CD14-positive monocyte (primary cell): ENCODE measurements at regions not wholly inside any gene's neighbourhood (a gene's known extent, or its start where the extent isn't known, plus 50 kb on each side); places are given as distances from the start of the nearest gene placed in this dataset.

Experiments used
- DNase-seq, 3 donors: peaks; one replicate each; pipeline ENCODE4 v3.0.0-alpha.2; 2011 to 2022
- H2AFZ ChIP-seq: 2 replicates; pipeline ENCODE4 v1.6.0; 2012; ENCODE audit warnings: mild to moderate bottlenecking, low read depth, low read length, inconsistent platforms; ENCODE audit not compliant: insufficient read depth, poor library complexity, severe bottlenecking
- H3K27ac ChIP-seq, 2 donors: 1 replicate in 1 of 2; 2 replicates in 1 of 2; pipeline ENCODE4 v1.5.1; 2012 to 2013; ENCODE audit warnings: low read length in 2 of 2, control low read depth in 1 of 2, inconsistent platforms in 1 of 2, low read depth in 1 of 2, mild to moderate bottlenecking in 1 of 2
- H3K27me3 ChIP-seq, 2 donors: one replicate each; pipeline versions ENCODE4 v1.6.0 to v1.6.1; 2011 to 2013; ENCODE audit warnings: low read length in 2 of 2; ENCODE audit not compliant: control insufficient read depth in 2 of 2, insufficient read depth in 2 of 2
- H3K36me3 ChIP-seq, 2 donors: replicated peaks in 1 of 2; 1 replicate in 1 of 2; 2 replicates in 1 of 2; pipeline versions ENCODE4 v1.5.1 to v1.6.1; 2012 to 2013; ENCODE audit warnings: low read length in 2 of 2, control low read depth in 1 of 2, inconsistent platforms in 1 of 2, mild to moderate bottlenecking in 1 of 2; ENCODE audit not compliant: insufficient read depth in 2 of 2, control insufficient read depth in 1 of 2
- H3K4me1 ChIP-seq, 2 donors: 1 replicate in 1 of 2; 2 replicates in 1 of 2; pipeline versions ENCODE4 v1.5.1 to v1.6.1; 2012 to 2013; ENCODE audit warnings: low read length in 2 of 2, control low read depth in 1 of 2, inconsistent platforms in 1 of 2, mild to moderate bottlenecking in 1 of 2, moderate library complexity in 1 of 2; ENCODE audit not compliant: insufficient read depth in 2 of 2, control insufficient read depth in 1 of 2
- H3K4me2 ChIP-seq: replicated peaks from 2 replicates; pipeline ENCODE3; 2012; ENCODE audit warnings: low read length, moderate library complexity, mild to moderate bottlenecking; ENCODE audit not compliant: poor library complexity, severe bottlenecking; ENCODE audit errors: extremely low read depth
- H3K4me3 ChIP-seq, 3 experiments: fragments of 200-600 bp in 1 of 3; sonication (generic) in 1 of 3; replicated peaks in 1 of 3; 1 replicate in 2 of 3; 2 replicates in 1 of 3; pipeline ENCODE4 v1.5.1; 2011 to 2013; ENCODE audit warnings: low read length in 3 of 3, mild to moderate bottlenecking in 3 of 3, control low read depth in 2 of 3, low read depth in 2 of 3, inconsistent platforms in 1 of 3, moderate library complexity in 1 of 3
- H3K79me2 ChIP-seq: 2 replicates; pipeline ENCODE4 v1.6.0; 2012; ENCODE audit warnings: mild to moderate bottlenecking, control low read depth, inconsistent platforms, low read length, moderate library complexity; ENCODE audit not compliant: insufficient read depth
- H3K9ac ChIP-seq: 2 replicates; pipeline ENCODE4 v1.6.0; 2017; ENCODE audit warnings: low read length, mild to moderate bottlenecking; ENCODE audit not compliant: insufficient read depth, poor library complexity, severe bottlenecking
- H3K9me3 ChIP-seq, 2 donors: replicated peaks in 1 of 2; 1 replicate in 1 of 2; 2 replicates in 1 of 2; pipeline versions ENCODE4 v1.5.1 to v1.6.1; 2012 to 2013; ENCODE audit warnings: low read length in 2 of 2, control low read depth in 1 of 2; ENCODE audit not compliant: control insufficient read depth in 1 of 2, insufficient read depth in 1 of 2
- H4K20me1 ChIP-seq: 2 replicates; pipeline ENCODE4 v1.6.0; 2012; ENCODE audit warnings: mild to moderate bottlenecking, low read length, control low read depth, moderate library complexity; ENCODE audit not compliant: insufficient read depth
- H3K27ac Mint-ChIP-seq, 7 donors: one replicate each; pipeline ENCODE4 v1.8.0; 2020; ENCODE audit warnings: mild to moderate bottlenecking in 7 of 7, mixed read lengths in 7 of 7, moderate library complexity in 6 of 7, inconsistent platforms in 2 of 7
- H3K27me3 Mint-ChIP-seq, 3 donors: one replicate each; pipeline ENCODE4 v1.8.0; 2021 to 2022; ENCODE audit warnings: low read depth in 3 of 3, mild to moderate bottlenecking in 3 of 3, mixed read lengths in 3 of 3, moderate library complexity in 3 of 3, inconsistent platforms in 1 of 3
- H3K36me3 Mint-ChIP-seq, 2 donors: one replicate each; pipeline ENCODE4 v1.8.0; 2020; ENCODE audit warnings: mixed read lengths in 2 of 2, inconsistent platforms in 1 of 2, mild to moderate bottlenecking in 1 of 2
- H3K4me1 Mint-ChIP-seq: one replicate; pipeline ENCODE4 v1.8.0; 2020; ENCODE audit warnings: mild to moderate bottlenecking, mixed read lengths
- H3K4me3 Mint-ChIP-seq, 2 donors: one replicate each; pipeline ENCODE4 v1.8.0; 2020; ENCODE audit warnings: mild to moderate bottlenecking in 2 of 2, mixed read lengths in 2 of 2, moderate library complexity in 1 of 2
- H3K9me3 Mint-ChIP-seq, 7 donors: one replicate each; pipeline ENCODE4 v1.8.0; 2020 to 2022; ENCODE audit warnings: mixed read lengths in 7 of 7, mild to moderate bottlenecking in 6 of 7, moderate library complexity in 6 of 7, inconsistent platforms in 2 of 7
- WGBS: methylation state at CpG from one replicate; pipeline ENCODE4 v1.1.5; 2013; ENCODE audit warnings: missing lambda C conversion rate; ENCODE audit not compliant: insufficient coverage; 5-methylcytosine and 5-hydroxymethylcytosine counted together
- intact Hi-C, 2 donors: fragments of 100-400 bp; cut with micrococcal nuclease; formaldehyde crosslinking; loops; one replicate each; pipeline versions ENCODE4 v1.15.0 to v1.15.1; 2023
- TF ChIP-seq, protein P1 (sequence below): fragments of 200-600 bp; IDR thresholded peaks from one replicate; pipeline ENCODE4 v1.8.0; 2022; ENCODE audit warnings: antibody characterized with exemption, mild to moderate bottlenecking

DNA sequence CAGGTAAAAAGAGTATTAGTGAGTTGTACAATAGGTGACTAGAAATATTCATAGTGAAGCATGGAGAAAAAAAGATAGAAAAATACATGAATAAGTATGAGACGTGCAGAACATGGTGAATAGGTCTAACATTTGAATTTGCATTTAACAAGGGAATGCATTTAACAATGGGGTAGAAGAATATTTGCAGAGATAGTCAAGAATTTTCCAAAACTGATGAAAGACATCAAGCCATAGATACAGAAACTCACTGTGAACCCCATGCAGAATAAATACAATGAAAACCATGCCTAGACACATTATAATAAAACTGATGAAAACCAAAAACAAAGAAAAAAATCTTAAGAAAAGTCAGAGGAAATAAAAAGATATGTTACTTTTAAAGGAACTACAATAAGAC, 184.8 kb downstream of the KTN1 start:
- no peak overlapping the region for H3K4me3 ChIP-seq
- H3K79me2 ChIP-seq: no peaks in the 10 kb centered on the region
- H3K36me3 ChIP-seq: no peaks in the 10 kb centered on the region
- H4K20me1 ChIP-seq: no peaks in the 10 kb centered on the region
- Mint-ChIP-seq H3K27me3 (peaks cover 0 to 9% (median 3%) of the 10 kb centered on the region in 3 donors), H3K27ac (no peak overlapping the region), H3K4me1 (no peaks in the 10 kb centered on the region), H3K9me3 (peaks cover 0 to 10% (median 0%) of the 10 kb centered on the region in 7 donors), H3K36me3 (no peaks in the 10 kb centered on the region), H3K4me3 (no peak overlapping the region)
- no peak overlapping the region for H3K9ac ChIP-seq
- intact Hi-C loops: no loop called here
- H3K9me3 ChIP-seq: no peaks in the 10 kb centered on the region
- H3K27me3 ChIP-seq: peaks cover 0 to 2% of the 10 kb centered on the region in 2 donors
- H3K4me2 ChIP-seq: no peak overlapping the region
- no peak overlapping the region for H2AFZ ChIP-seq
- no peak overlapping the region for H3K27ac ChIP-seq
- no peak for DNase-seq
- WGBS: no CpG with 5 or more reads among the region's 1 CpG
- TF ChIP-seq, protein P1, sequence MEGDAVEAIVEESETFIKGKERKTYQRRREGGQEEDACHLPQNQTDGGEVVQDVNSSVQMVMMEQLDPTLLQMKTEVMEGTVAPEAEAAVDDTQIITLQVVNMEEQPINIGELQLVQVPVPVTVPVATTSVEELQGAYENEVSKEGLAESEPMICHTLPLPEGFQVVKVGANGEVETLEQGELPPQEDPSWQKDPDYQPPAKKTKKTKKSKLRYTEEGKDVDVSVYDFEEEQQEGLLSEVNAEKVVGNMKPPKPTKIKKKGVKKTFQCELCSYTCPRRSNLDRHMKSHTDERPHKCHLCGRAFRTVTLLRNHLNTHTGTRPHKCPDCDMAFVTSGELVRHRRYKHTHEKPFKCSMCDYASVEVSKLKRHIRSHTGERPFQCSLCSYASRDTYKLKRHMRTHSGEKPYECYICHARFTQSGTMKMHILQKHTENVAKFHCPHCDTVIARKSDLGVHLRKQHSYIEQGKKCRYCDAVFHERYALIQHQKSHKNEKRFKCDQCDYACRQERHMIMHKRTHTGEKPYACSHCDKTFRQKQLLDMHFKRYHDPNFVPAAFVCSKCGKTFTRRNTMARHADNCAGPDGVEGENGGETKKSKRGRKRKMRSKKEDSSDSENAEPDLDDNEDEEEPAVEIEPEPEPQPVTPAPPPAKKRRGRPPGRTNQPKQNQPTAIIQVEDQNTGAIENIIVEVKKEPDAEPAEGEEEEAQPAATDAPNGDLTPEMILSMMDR: no peak
- no peaks in the 10 kb centered on the region for H3K4me1 ChIP-seq

DNA sequence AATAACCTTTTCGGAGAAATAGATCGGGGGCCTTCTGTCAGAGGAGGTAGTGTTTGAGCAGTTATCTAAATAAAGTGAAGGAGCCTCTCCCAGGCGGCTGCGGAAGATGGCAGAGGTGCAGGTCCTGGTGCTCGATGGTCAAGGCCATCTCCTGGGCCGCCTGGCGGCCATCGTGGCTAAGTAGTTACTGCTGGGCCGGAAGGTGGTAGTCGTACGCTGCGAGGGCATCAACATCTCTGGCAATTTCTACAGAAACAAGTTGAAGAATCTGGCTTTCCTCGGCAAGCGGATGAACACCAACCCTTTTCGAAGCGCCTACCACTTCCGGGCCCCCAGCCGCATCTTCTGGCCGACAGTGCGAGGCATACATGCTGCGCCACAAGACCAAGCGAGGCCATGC, 186.1 kb downstream of the KTN1 start:
- Histone ChIP-seq H3K27me3 (peaks cover 0 to 2% of the 10 kb centered on the region in 2 donors), H3K9ac (no peak overlapping the region), H2AFZ (no peak overlapping the region), H3K4me3 (no peak overlapping the region), H3K27ac (no peak overlapping the region), H3K4me2 (no peak overlapping the region), H3K9me3 (no peaks in the 10 kb centered on the region), H4K20me1 (no peaks in the 10 kb centered on the region), H3K36me3 (no peaks in the 10 kb centered on the region), H3K4me1 (no peaks in the 10 kb centered on the region), H3K79me2 (no peaks in the 10 kb centered on the region)
- no peak overlapping the region for H3K4me3 Mint-ChIP-seq
- TF ChIP-seq, protein P1: no peak
- H3K9me3 Mint-ChIP-seq: peaks cover 0 to 10% (median 0%) of the 10 kb centered on the region in 7 donors
- no peaks in the 10 kb centered on the region for H3K4me1 Mint-ChIP-seq
- no peak for DNase-seq
- peaks cover 1 to 12% (median 1%) of the 10 kb centered on the region in 3 donors for H3K27me3 Mint-ChIP-seq
- intact Hi-C loops: no loop called here
- no peaks in the 10 kb centered on the region for H3K36me3 Mint-ChIP-seq
- 99% methylated on average over 20 of the region's 22 CpGs for WGBS
- H3K27ac Mint-ChIP-seq: no peak overlapping the region
